ENCODE measurements at regions not wholly inside any gene's neighbourhood (a gene's known extent, or its start where the extent isn't known, plus 50 kb on each side); places are given as distances from the start of the nearest gene placed in this dataset.

DNA sequence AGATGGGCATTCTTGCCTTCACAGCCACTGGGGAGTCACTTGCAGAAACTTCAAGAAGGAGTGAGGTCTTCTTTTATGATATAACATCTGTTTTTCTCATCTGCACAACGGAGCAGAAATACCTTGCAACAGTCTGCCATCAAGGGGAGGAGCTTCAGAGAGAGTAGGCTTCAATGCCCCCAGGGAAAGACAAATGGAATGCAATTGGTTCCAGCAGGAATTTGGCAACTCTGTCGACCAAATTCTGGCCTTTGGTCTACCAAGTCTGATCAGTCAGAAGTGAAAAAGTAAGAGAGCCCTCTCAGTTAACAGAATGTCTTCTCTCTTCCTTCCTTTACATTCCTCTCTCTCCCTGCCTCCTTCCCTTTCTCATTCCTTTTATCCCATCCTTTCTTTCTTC, 229.3 kb downstream of the IDS start:
- in situ Hi-C loops (cut with HindIII; ENCODE audit: low sequenced_read_pairs): no loop called here

GRCh38 chrX:149274516-149275105, 230.5 kb downstream of the IDS start:
- in situ Hi-C loops (cut with HindIII; ENCODE audit: low sequenced_read_pairs): no loop called here

GRCh38 chrX:149272690-149273463, 232.2 kb downstream of the IDS start:
- in situ Hi-C loops (cut with HindIII; ENCODE audit: low sequenced_read_pairs): no loop called here

GRCh38 chrX:149267878-149268813, 237.0 kb downstream of the IDS start:
- in situ Hi-C loops (cut with HindIII; ENCODE audit: low sequenced_read_pairs): no loop called here

GRCh38 chrX:149262086-149262485, 243.0 kb downstream of the IDS start:
- in situ Hi-C loops (cut with HindIII; ENCODE audit: low sequenced_read_pairs): no loop called here

DNA sequence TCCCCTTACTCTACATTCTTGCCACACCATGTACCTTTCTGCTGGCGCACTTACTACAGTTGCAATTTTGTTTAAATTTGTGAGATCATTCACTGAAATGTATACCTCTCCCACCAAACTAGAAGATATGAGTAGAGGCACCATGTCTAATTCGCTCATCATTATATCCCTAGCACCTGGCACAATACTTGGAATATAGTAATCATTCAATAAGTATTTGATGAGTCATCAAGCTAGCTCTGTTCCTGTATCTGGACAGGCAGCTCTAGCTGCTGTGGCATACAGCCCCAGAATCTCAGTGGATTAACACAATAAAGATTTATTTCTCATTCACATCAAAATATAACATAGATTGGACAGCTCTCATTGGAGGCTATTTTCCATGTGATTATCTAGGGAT, 245.9 kb downstream of the IDS start:
- in situ Hi-C loops (cut with HindIII; ENCODE audit: low sequenced_read_pairs): no loop called here

- in situ Hi-C loops (cut with HindIII; ENCODE audit: low sequenced_read_pairs): no loop called here
Measured at GRCh38 chrX:149255860-149256259, 249.2 kb downstream of the IDS start.

GRCh38 chrX:149248073-149248625, 257.0 kb downstream of the IDS start:
- in situ Hi-C loops (cut with HindIII; ENCODE audit: low sequenced_read_pairs): no loop called here

- in situ Hi-C loops (cut with HindIII; ENCODE audit: low sequenced_read_pairs): no loop called here
Measured at GRCh38 chrX:149230689-149231088, 274.4 kb downstream of the IDS start.

GRCh38 chrX:149223854-149224253, 281.3 kb downstream of the IDS start:
- in situ Hi-C loops (cut with HindIII; ENCODE audit: low sequenced_read_pairs): no loop called here

- in situ Hi-C loops (cut with HindIII; ENCODE audit: low sequenced_read_pairs): no loop called here
Measured at GRCh38 chrX:149222040-149222439, 283.1 kb downstream of the IDS start.

DNA sequence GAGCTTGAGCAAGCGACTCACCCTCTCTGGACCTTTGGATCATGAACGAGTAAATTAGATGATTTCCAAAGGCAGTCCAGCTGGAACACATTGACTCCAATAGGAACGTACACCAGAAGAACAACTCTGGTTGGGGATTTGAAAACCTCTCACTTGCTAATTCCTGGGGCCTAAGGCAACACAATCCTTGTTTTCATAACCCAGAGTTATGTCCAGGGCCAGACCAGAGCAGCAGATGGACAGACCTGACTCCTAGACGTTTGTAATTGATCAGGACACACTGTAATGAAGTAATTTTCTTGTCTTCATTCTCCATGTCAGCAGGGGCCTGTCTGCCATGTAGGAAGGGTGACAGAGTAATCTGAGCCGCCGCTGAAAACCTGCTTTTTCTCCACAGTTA, 283.9 kb downstream of the IDS start:
- in situ Hi-C loops (cut with HindIII; ENCODE audit: low sequenced_read_pairs): no loop called here

DNA sequence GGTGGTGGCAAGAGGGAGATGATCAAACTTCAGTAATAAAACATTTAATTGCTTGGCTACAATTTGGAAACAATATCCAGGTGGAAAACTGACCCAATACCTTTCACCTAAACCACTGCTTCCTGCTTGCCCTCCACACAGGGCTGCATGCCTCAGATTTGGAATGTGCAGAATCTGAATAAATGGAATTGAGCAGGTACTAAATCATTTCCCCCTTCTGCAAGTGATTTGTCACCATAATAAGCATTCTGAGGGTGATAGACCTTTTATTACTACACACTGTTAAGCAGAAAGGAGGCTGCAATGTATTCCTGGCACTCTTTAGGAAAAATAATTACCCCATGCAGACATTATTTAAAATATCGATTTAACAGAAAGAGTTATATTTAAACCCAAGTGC, 291.8 kb downstream of the IDS start:
- in situ Hi-C loops (cut with HindIII; ENCODE audit: low sequenced_read_pairs): no loop called here

- in situ Hi-C loops (cut with HindIII; ENCODE audit: low sequenced_read_pairs): no loop called here
Measured at GRCh38 chrX:149208307-149208706, 296.8 kb downstream of the IDS start.

- in situ Hi-C loops (cut with HindIII; ENCODE audit: low sequenced_read_pairs): no loop called here
Measured at GRCh38 chrX:149207518-149207917, 297.6 kb downstream of the IDS start.

- in situ Hi-C loops (cut with HindIII; ENCODE audit: low sequenced_read_pairs): no loop called here
Measured at GRCh38 chrX:149205937-149206336, 299.2 kb downstream of the IDS start.

DNA sequence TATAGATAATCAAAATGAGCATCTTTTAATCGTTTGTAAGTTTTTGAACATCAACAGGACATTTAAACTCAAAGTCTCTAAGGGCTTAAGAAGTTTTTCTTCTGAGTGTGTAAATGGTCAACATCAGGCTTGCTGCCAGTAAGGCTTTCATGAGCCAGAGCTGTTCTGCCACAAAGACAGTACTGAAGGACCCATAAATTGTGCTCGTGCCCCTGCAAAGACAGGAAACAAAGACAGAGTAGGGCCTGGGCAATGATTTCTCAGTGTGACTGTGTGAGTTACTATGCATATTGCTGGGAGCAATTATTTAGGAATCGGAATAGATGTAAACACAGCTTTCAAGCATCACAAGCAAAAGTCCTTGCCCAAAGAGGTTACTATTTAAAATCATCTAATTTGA, 300.0 kb downstream of the IDS start:
- in situ Hi-C loops (cut with HindIII; ENCODE audit: low sequenced_read_pairs): no loop called here

- in situ Hi-C loops (cut with HindIII; ENCODE audit: low sequenced_read_pairs): no loop called here
Measured at GRCh38 chrX:149199734-149200133, 305.4 kb downstream of the IDS start.

- in situ Hi-C loops (cut with HindIII; ENCODE audit: low sequenced_read_pairs): no loop called here
Measured at GRCh38 chrX:149198980-149199732, 305.9 kb downstream of the IDS start.

DNA sequence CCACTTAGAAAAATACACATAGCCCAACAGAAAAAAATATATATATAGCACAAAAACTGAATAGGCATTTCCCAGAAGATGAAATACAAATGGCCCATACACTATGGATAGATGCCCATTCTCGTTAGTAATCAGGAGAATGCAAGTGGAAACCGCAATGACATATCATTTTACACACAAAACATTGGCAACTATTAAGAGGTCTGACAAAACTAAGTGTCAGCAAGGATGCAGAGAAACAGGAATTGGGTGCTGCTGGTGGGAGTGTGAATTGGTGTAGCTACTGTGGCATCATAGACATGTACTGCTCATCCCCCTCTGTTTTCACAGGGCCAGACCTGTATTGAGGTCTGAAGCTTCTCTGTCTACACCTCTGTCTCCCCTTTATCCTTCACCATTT, 320.0 kb downstream of the IDS start:
- in situ Hi-C loops (cut with HindIII; ENCODE audit: low sequenced_read_pairs): no loop called here
